Kidney (tissue), 13 donors: ENCODE measurements at regions not wholly inside any gene's neighbourhood (a gene's known extent, or its start where the extent isn't known, plus 50 kb on each side); places are given as distances from the start of the nearest gene placed in this dataset.
"Not testable (repeated sequence)": the region's sequence is repeated elsewhere in the genome, so short reads cannot be mapped to it uniquely, and the experiment has no call there.

Experiments
- DNase-seq, 5 donors: peaks; one replicate each; pipeline ENCODE4 v3.0.0-alpha.2; 2013 to 2020
- FAIRE-seq: peaks from 2 replicates; lab custom pipeline; 2012; peaks lifted over from hg19 to GRCh38; lab: Jason Lieb, UNC
- H3K27ac ChIP-seq, 2 donors: one replicate each; pipeline ENCODE4 v1.7.0; 2013; ENCODE audit warnings: low read depth in 2 of 2, low read length in 2 of 2, inconsistent platforms in 1 of 2
- H3K27me3 ChIP-seq: one replicate; pipeline ENCODE4 v1.7.1; 2013; ENCODE audit warnings: low read length, inconsistent platforms; ENCODE audit not compliant: control insufficient read depth, insufficient read depth
- H3K36me3 ChIP-seq, 3 donors: one replicate each; pipeline versions ENCODE4 v1.7.0 to v1.7.1; 2013; ENCODE audit warnings: low read length in 3 of 3, control low read depth in 1 of 3, inconsistent platforms in 1 of 3; ENCODE audit not compliant: insufficient read depth in 3 of 3, control insufficient read depth in 2 of 3
- H3K4me1 ChIP-seq, 3 donors: one replicate each; pipeline versions ENCODE4 v1.7.0 to v1.7.1; 2013; ENCODE audit warnings: low read length in 3 of 3, inconsistent platforms in 1 of 3, low read depth in 1 of 3; ENCODE audit not compliant: control insufficient read depth in 2 of 3, insufficient read depth in 2 of 3
- H3K4me3 ChIP-seq, 3 donors: one replicate each; pipeline versions ENCODE4 v1.7.0 to v1.8.1; 2013; ENCODE audit warnings: low read length in 3 of 3, control low read depth in 1 of 3, inconsistent platforms in 1 of 3
- H3K9ac ChIP-seq, 3 donors: one replicate each; pipeline versions ENCODE4 v1.7.0 to v1.7.1; 2013; ENCODE audit warnings: low read length in 3 of 3, control low read depth in 1 of 3, inconsistent platforms in 1 of 3
- H3K9me3 ChIP-seq, 3 donors: one replicate each; pipeline versions ENCODE4 v1.7.0 to v1.7.1; 2013; ENCODE audit warnings: low read length in 3 of 3, control low read depth in 1 of 3, inconsistent platforms in 1 of 3; ENCODE audit not compliant: control insufficient read depth in 2 of 3, insufficient read depth in 1 of 3
- intact Hi-C: fragments of 100-400 bp; cut with DNase I; formaldehyde crosslinking; loops from one replicate; pipeline ENCODE4 v1.11.1; 2022
- TF ChIP-seq, protein P1 (sequence below): IDR thresholded peaks from 3 replicates; pipeline ENCODE4 v1.5.1; 2012; ENCODE audit warnings: mild to moderate bottlenecking, moderate library complexity, borderline replicate concordance; ENCODE audit not compliant: insufficient read depth; ENCODE audit errors: extremely low read depth
- donor health status: control.
- donor health status: control.
- donor health status: control.
- donor health status: control.
- donor health status: control.
- donor health status: DM: yes; HTN: yes; CAD: no.
- donor health status: Normal renal cell carcinoma (clear cell type).

DNA sequence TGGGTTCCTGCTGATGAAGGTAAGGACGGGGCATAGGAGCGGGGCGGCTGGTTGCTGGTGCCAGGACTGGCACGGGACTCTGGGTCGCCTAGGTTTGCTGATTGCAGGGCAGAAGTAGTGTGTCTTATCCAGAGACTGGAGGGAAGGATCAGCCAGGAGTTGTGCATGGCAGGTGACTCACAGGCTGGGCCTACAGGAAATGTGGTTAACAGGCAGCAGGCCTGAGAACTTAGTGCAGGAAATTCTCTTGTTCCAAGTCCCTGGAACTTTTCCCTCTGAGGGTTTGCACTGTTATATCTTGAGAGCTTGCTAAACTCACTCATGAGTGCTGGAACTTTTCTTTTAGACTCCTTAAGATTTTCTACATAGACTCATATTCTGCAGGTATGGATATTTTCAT, 95.1 kb downstream of the ANXA2R start:
- H3K9ac ChIP-seq: no peak overlapping the region
- no peak for FAIRE-seq

DNA sequence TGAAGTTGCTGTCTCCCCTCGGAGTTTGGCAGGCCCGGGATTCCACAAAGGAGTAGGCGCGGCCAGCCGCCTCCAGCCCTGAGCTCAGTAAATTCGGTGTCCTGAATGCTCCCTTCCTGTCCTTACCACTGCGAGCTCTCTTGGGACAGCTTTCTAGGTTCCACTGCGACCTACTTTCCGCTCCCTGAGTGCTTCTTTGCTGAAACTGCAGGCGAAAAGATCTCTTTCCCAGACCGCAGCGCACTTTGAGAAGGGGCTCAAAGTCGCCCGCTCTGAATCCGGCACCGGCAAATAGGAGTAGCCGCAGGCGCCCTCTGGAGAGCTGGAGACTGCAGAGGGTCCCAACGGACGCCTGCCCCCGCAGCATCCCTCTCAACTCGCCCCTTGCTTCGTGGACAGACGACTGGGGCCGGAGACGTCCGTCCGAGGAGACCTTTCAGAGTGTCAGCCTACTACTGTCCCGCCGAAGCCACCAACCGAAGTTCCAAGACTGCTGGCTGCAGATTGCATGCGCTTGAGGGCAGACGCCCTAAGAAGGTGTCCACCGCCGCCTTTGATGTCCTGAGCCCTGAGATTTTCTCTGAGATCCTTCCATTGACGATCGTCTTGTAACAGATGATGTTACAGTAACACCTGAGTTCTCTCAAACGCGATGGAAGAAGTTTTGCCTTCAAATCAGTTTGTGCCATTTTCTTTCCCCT, 96.0 kb downstream of the ANXA2R start:
- no peak for FAIRE-seq
- TF ChIP-seq, protein P1, sequence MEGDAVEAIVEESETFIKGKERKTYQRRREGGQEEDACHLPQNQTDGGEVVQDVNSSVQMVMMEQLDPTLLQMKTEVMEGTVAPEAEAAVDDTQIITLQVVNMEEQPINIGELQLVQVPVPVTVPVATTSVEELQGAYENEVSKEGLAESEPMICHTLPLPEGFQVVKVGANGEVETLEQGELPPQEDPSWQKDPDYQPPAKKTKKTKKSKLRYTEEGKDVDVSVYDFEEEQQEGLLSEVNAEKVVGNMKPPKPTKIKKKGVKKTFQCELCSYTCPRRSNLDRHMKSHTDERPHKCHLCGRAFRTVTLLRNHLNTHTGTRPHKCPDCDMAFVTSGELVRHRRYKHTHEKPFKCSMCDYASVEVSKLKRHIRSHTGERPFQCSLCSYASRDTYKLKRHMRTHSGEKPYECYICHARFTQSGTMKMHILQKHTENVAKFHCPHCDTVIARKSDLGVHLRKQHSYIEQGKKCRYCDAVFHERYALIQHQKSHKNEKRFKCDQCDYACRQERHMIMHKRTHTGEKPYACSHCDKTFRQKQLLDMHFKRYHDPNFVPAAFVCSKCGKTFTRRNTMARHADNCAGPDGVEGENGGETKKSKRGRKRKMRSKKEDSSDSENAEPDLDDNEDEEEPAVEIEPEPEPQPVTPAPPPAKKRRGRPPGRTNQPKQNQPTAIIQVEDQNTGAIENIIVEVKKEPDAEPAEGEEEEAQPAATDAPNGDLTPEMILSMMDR: no peak
- intact Hi-C loops: no loop called here
- no peak overlapping the region for H3K4me3 ChIP-seq
- H3K4me1 ChIP-seq: peaks cover 0 to under 1% (median 0%) of the 10 kb centered on the region in 3 donors
- no peak overlapping the region for H3K27ac ChIP-seq
- no peaks in the 10 kb centered on the region for H3K9me3 ChIP-seq
- peak in 2 of 5 donors; percentile 29 to 38 for DNase-seq
- no peaks in the 10 kb centered on the region for H3K36me3 ChIP-seq
- H3K27me3 ChIP-seq: peaks cover 47% of the 10 kb centered on the region
- no peak overlapping the region for H3K9ac ChIP-seq

More for the DNA sequence above, 95.1 kb downstream of the ANXA2R start:
- H3K9me3 ChIP-seq: no peaks in the 10 kb centered on the region
- TF ChIP-seq, protein P1: no peak
- no peaks in the 10 kb centered on the region for H3K36me3 ChIP-seq
- no peak for DNase-seq
- H3K4me1 ChIP-seq: peaks cover 0 to 2% (median 0%) of the 10 kb centered on the region in 3 donors
- no peak overlapping the region for H3K4me3 ChIP-seq
- intact Hi-C loops: no loop called here
- peaks cover 56% of the 10 kb centered on the region for H3K27me3 ChIP-seq
- H3K27ac ChIP-seq: no peak overlapping the region

DNA sequence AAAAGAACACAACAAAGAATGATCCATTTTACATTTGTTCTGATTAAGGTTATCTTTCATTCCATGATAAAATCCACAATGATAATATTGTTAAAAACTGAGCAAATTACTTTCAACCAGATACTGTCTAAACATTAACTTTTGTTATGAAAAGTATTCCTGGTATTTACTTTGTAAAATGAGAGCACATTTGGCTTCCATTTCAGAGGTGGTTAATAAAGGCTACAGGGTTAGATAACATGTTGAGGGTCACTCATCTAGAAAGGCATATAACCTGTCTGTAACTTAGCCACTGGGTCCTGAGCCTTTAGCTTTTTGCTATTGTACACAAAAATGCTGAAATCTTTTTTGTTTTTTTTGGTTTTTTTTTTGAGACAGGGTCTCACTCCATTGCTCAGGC, 99.3 kb downstream of the ANXA2R start:
- Histone ChIP-seq H3K27me3 (peaks cover 27% of the 10 kb centered on the region), H3K27ac (no peak overlapping the region), H3K9me3 (no peaks in the 10 kb centered on the region), H3K4me1 (no peaks in the 10 kb centered on the region), H3K4me3 (no peak overlapping the region), H3K36me3 (no peaks in the 10 kb centered on the region), H3K9ac (no peak overlapping the region)
- intact Hi-C loops: no loop called here
- DNase-seq: no peak
- TF ChIP-seq, protein P1: no peak
- FAIRE-seq: no peak

DNA sequence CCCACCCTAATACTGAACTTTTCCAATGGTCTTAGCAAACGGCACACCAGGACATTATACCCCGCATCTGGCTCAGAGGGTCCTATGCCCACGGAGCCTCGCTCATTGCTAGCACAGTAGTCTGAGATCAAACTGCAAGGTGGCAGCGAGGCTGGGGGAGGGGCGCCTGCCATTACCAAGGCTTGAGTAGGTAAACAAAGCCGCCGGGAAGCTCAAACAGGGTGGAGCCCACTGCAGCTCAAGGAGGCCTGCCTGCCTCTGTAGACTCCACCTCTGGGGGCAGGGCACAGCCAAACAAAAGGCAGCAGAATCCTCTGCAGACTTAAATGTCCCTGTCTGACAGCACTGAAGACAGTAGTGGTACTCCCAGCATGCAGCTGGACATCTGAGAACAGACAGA, 108.1 kb downstream of the ANXA2R start:
- H3K36me3 ChIP-seq, H3K9me3 ChIP-seq, H3K27ac ChIP-seq, H3K27me3 ChIP-seq, FAIRE-seq, H3K4me3 ChIP-seq, H3K9ac ChIP-seq, intact Hi-C loops, DNase-seq, H3K4me1 ChIP-seq: not testable (repeated sequence)

DNA sequence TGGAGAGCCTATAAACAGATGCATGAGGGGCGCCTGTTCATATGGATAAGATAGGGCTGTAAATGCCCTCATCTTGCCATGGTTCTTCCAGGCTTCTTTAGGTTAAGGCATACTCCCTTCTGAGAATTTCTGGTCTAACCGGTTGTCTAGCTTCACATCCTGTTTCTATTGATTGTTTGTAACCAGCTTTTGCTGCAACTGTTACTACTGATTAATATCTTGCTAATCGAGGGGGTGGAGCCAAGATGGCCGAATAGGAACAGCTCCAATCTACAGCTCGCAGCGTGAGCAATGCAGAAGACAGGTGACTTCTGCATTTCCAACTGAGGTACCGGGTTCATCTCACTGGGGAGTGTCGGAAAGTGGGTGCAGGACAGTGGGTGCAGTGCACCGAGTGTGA, 108.7 kb downstream of the ANXA2R start:
- H3K9ac ChIP-seq, H3K36me3 ChIP-seq, H3K9me3 ChIP-seq, H3K27ac ChIP-seq, H3K27me3 ChIP-seq, DNase-seq, FAIRE-seq, intact Hi-C loops, H3K4me1 ChIP-seq, H3K4me3 ChIP-seq: not testable (repeated sequence)
